Keratinocyte (primary cell): ENCODE measurements at regions not wholly inside any gene's neighbourhood (a gene's known extent, or its start where the extent isn't known, plus 50 kb on each side); places are given as distances from the start of the nearest gene placed in this dataset.

ENCODE experiments used
- DNase-seq: peaks from one replicate; pipeline ENCODE4 v3.0.0-alpha.2; 2011; ENCODE audit warnings: low read depth, missing footprints, low spot score
- FAIRE-seq: peaks from 2 replicates; lab custom pipeline; 2011; peaks lifted over from hg19 to GRCh38; lab: Jason Lieb, UNC
- H2AFZ ChIP-seq: 2 replicates; pipeline ENCODE4 v1.6.0; 2012; ENCODE audit warnings: low read length, control low read depth, inconsistent platforms; ENCODE audit not compliant: control insufficient read depth
- H3K27ac ChIP-seq: 2 replicates; pipeline ENCODE4 v1.5.1; 2011; ENCODE audit warnings: low read length; ENCODE audit not compliant: control insufficient read depth, insufficient read depth
- H3K27me3 ChIP-seq: 3 replicates; pipeline ENCODE4 v1.6.0; 2011; ENCODE audit warnings: low read length; ENCODE audit not compliant: control insufficient read depth, insufficient read depth; ENCODE audit errors: extremely low read depth
- H3K36me3 ChIP-seq, 2 experiments: 2 replicates in 1 of 2; 3 replicates in 1 of 2; pipeline ENCODE4 v1.5.1; 2011; ENCODE audit warnings: low read length in 2 of 2, mild to moderate bottlenecking in 1 of 2; ENCODE audit not compliant: control insufficient read depth in 2 of 2, insufficient read depth in 2 of 2; ENCODE audit errors: extremely low read depth in 1 of 2
- H3K4me1 ChIP-seq: 3 replicates; pipeline ENCODE4 v1.5.1; 2011; ENCODE audit warnings: low read length; ENCODE audit not compliant: control insufficient read depth, insufficient read depth; ENCODE audit errors: extremely low read depth
- H3K4me2 ChIP-seq: 3 replicates; pipeline ENCODE4 v1.6.0; 2011; ENCODE audit warnings: low read depth, low read length; ENCODE audit not compliant: control insufficient read depth, insufficient read depth; ENCODE audit errors: extremely low read depth
- H3K4me3 ChIP-seq, 3 experiments: fragments of 200-600 bp in 1 of 3; sonication (generic) in 1 of 3; 2 replicates in 2 of 3; 3 replicates in 1 of 3; pipeline ENCODE4 v1.5.1; 2011 to 2016; ENCODE audit warnings: low read length in 3 of 3, mild to moderate bottlenecking in 3 of 3, control low read depth in 2 of 3, inconsistent platforms in 1 of 3, low read depth in 1 of 3, mixed read lengths in 1 of 3, mixed run types in 1 of 3, moderate library complexity in 1 of 3; ENCODE audit not compliant: control insufficient read depth in 2 of 3, insufficient read depth in 2 of 3; ENCODE audit errors: extremely low read depth in 1 of 3
- H3K79me2 ChIP-seq: 2 replicates; pipeline ENCODE4 v1.6.0; 2012; ENCODE audit warnings: low read length; ENCODE audit not compliant: control insufficient read depth, insufficient read depth
- H3K9ac ChIP-seq: 3 replicates; pipeline ENCODE4 v1.6.0; 2011; ENCODE audit warnings: low read length; ENCODE audit not compliant: control insufficient read depth, insufficient read depth; ENCODE audit errors: extremely low read depth
- H3K9me1 ChIP-seq: 3 replicates; pipeline ENCODE4 v1.6.0; 2011; ENCODE audit warnings: low read length; ENCODE audit not compliant: control insufficient read depth, insufficient read depth; ENCODE audit errors: extremely low read depth
- H3K9me3 ChIP-seq: 2 replicates; pipeline ENCODE4 v1.5.1; 2012; ENCODE audit warnings: low read depth, low read length; ENCODE audit not compliant: control insufficient read depth
- H4K20me1 ChIP-seq: 3 replicates; pipeline ENCODE4 v1.6.0; 2011; ENCODE audit warnings: low read length; ENCODE audit not compliant: control insufficient read depth, insufficient read depth; ENCODE audit errors: extremely low read depth
- CTCF ChIP-seq, 3 experiments: IDR thresholded peaks in 1 of 3; conservative IDR thresholded peaks in 1 of 3; optimal IDR thresholded peaks in 1 of 3; 2 replicates in 2 of 3; 3 replicates in 1 of 3; pipeline versions ENCODE3 to v1.5.1; 2011; ENCODE audit warnings: low read length in 3 of 3, mild to moderate bottlenecking in 3 of 3, moderate library complexity in 2 of 3, control low read depth in 1 of 3, inconsistent platforms in 1 of 3; ENCODE audit not compliant: insufficient read depth in 2 of 3; ENCODE audit errors: extremely low read depth in 1 of 3
- EZH2 ChIP-seq: IDR thresholded peaks from one replicate; pipeline ENCODE4 v1.6.1; 2012; ENCODE audit warnings: inconsistent platforms, mild to moderate bottlenecking, low read length, moderate library complexity
- dilution Hi-C: fragments of 300-500 bp; cut with MboI; formaldehyde crosslinking; loops from one replicate; pipeline ENCODE4 v1.7.0; 2020; ENCODE audit warnings: low sequenced_read_pairs; ENCODE audit not compliant: extremely low pct_ligation_motif_present

- Histone ChIP-seq H3K9ac (no peak overlapping the region), H3K36me3 (no peaks in the 10 kb centered on the region), H4K20me1 (no peaks in the 10 kb centered on the region), H3K27me3 (no peaks in the 10 kb centered on the region), H3K4me1 (no peaks in the 10 kb centered on the region), H3K9me3 (no peaks in the 10 kb centered on the region), H3K4me2 (no peak overlapping the region), H3K27ac (no peak overlapping the region), H3K4me3 (no peak overlapping the region), H2AFZ (no peak overlapping the region), H3K79me2 (no peaks in the 10 kb centered on the region), H3K9me1 (no peaks in the 10 kb centered on the region)
- FAIRE-seq (no peak), DNase-seq (no peak)
- dilution Hi-C loops = no loop called here
- TF ChIP-seq EZH2 (no peak), CTCF (optimal IDR thresholded peaks at IDR 0.05 in 1 of 3, IDR thresholded peaks at IDR 0.05 in 1 of 3, conservative IDR thresholded peaks at IDR 0.05 in 1 of 3; ENCODE audit: extremely low read depth in 1 of 3, insufficient read depth in 2 of 3, low read length in 3 of 3) (no peak)
Observed at GRCh38 chr4:23392860-23393458, 496.9 kb downstream of the PPARGC1A start.

GRCh38 chr4:23390246-23390645, 499.6 kb downstream of the PPARGC1A start:
- DNase-seq (no peak), FAIRE-seq (no peak)
- no peaks in the 10 kb centered on the region for H3K9me3 ChIP-seq
- H3K27me3 ChIP-seq = no peaks in the 10 kb centered on the region
- dilution Hi-C loops = no loop called here
- no peak overlapping the region for H3K9ac ChIP-seq
- H3K4me2 ChIP-seq = no peak overlapping the region
- H3K4me3 ChIP-seq = no peak overlapping the region
- H3K36me3 ChIP-seq = no peaks in the 10 kb centered on the region
- no peaks in the 10 kb centered on the region for H3K79me2 ChIP-seq
- no peaks in the 10 kb centered on the region for H3K4me1 ChIP-seq
- H3K9me1 ChIP-seq = no peaks in the 10 kb centered on the region
- no peak overlapping the region for H3K27ac ChIP-seq
- no peak overlapping the region for H2AFZ ChIP-seq
- no peaks in the 10 kb centered on the region for H4K20me1 ChIP-seq
- no peak for TF ChIP-seq EZH2
- no peak for TF ChIP-seq CTCF (optimal IDR thresholded peaks at IDR 0.05 in 1 of 3, IDR thresholded peaks at IDR 0.05 in 1 of 3, conservative IDR thresholded peaks at IDR 0.05 in 1 of 3; ENCODE audit: extremely low read depth in 1 of 3, insufficient read depth in 2 of 3, low read length in 3 of 3)
